Endothelial cell of umbilical vein (primary cell): ENCODE measurements at regions not wholly inside any gene's neighbourhood (a gene's known extent, or its start where the extent isn't known, plus 50 kb on each side); places are given as distances from the start of the nearest gene placed in this dataset.

Experiments used
- BruUV-seq: library from RNA; stranded (reverse); fragments of 400-500 nt; replicated peaks from 2 replicates; lab custom pipeline; 2021; lab: Mats Ljungman, UMichigan
- CTCF ChIA-PET: fragments of 300-600, 350-600 bp; sonication (Branson Sonifier 250); formaldehyde crosslinking; loops from one replicate; lab custom pipeline; 2021; ENCODE audit warnings: antibody characterized with exemption, inconsistent platforms; lab: Charles Lee
- POLR2A ChIA-PET: fragments of 300-600, 350-600 bp; sonication (Branson Sonifier 250); formaldehyde crosslinking; loops from one replicate; lab custom pipeline; 2021; ENCODE audit warnings: antibody characterized with exemption, inconsistent platforms; lab: Charles Lee
- DNase-seq: peaks from one replicate; pipeline ENCODE4 v3.0.0-alpha.2; 2011; ENCODE audit warnings: low read depth, low spot score
- FAIRE-seq: peaks from 2 replicates; lab custom pipeline; 2011; peaks lifted over from hg19 to GRCh38; lab: Jason Lieb, UNC
- H2AFZ ChIP-seq: 2 replicates; pipeline ENCODE4 v1.6.0; 2012; ENCODE audit warnings: low read depth, low read length, control low read depth, inconsistent platforms
- H3K27ac ChIP-seq: 2 replicates; pipeline ENCODE4 v1.5.1; 2011; ENCODE audit warnings: low read depth, mild to moderate bottlenecking, control low read depth, low read length, moderate library complexity; ENCODE audit not compliant: insufficient read depth
- H3K27me3 ChIP-seq, 2 experiments: 2 replicates each; pipeline versions ENCODE4 v1.6.0 to v1.6.1; 2011; ENCODE audit warnings: low read length in 2 of 2, mixed read lengths in 1 of 2; ENCODE audit not compliant: control insufficient read depth in 2 of 2, insufficient read depth in 2 of 2
- H3K36me3 ChIP-seq, 2 experiments: 2 replicates in 1 of 2; 3 replicates in 1 of 2; pipeline ENCODE4 v1.5.1; 2011; ENCODE audit warnings: low read length in 2 of 2, mild to moderate bottlenecking in 1 of 2, moderate library complexity in 1 of 2; ENCODE audit not compliant: control insufficient read depth in 2 of 2, insufficient read depth in 2 of 2; ENCODE audit errors: extremely low read depth in 1 of 2
- H3K4me1 ChIP-seq: 3 replicates; pipeline ENCODE4 v1.5.1; 2011; ENCODE audit warnings: mild to moderate bottlenecking, low read length; ENCODE audit not compliant: control insufficient read depth, insufficient read depth; ENCODE audit errors: extremely low read depth
- H3K4me2 ChIP-seq: 2 replicates; pipeline ENCODE4 v1.6.1; 2011; ENCODE audit warnings: low read length, control low read depth, mixed read lengths; ENCODE audit not compliant: insufficient read depth
- H3K4me3 ChIP-seq, 3 experiments: fragments of 200-600 bp in 1 of 3; sonication (generic), shearing (Covaris generic) in 1 of 3; replicated peaks in 1 of 3; 2 replicates each; pipeline ENCODE4 v1.5.1; 2011 to 2016; ENCODE audit warnings: control low read depth in 3 of 3, low read length in 3 of 3, mild to moderate bottlenecking in 2 of 3, inconsistent platforms in 1 of 3, low read depth in 1 of 3, moderate library complexity in 1 of 3; ENCODE audit not compliant: insufficient read depth in 1 of 3
- H3K79me2 ChIP-seq: 2 replicates; pipeline ENCODE4 v1.6.0; 2012; ENCODE audit warnings: low read length, inconsistent platforms; ENCODE audit not compliant: control insufficient read depth, insufficient read depth
- H3K9ac ChIP-seq: replicated peaks from 2 replicates; pipeline ENCODE3; 2011; ENCODE audit warnings: low read length, control low read depth; ENCODE audit not compliant: insufficient read depth; ENCODE audit errors: extremely low read depth
- H3K9me1 ChIP-seq: replicated peaks from 3 replicates; pipeline ENCODE4 v1.6.0; 2011; ENCODE audit warnings: mild to moderate bottlenecking, low read length; ENCODE audit not compliant: control insufficient read depth, insufficient read depth; ENCODE audit errors: extremely low read depth
- H3K9me3 ChIP-seq: replicated peaks from 2 replicates; pipeline ENCODE4 v1.5.1; 2012; ENCODE audit warnings: low read length, inconsistent platforms; ENCODE audit not compliant: control insufficient read depth, insufficient read depth
- H4K20me1 ChIP-seq: replicated peaks from 2 replicates; pipeline ENCODE3; 2011; ENCODE audit warnings: mild to moderate bottlenecking, low read length; ENCODE audit not compliant: control insufficient read depth, insufficient read depth; ENCODE audit errors: extremely low read depth
- CTCF ChIP-seq, 2 donors: IDR thresholded peaks; 1 replicate in 1 of 2; 2 replicates in 1 of 2; pipeline ENCODE4 v1.5.1; 2011; ENCODE audit warnings: low read length in 2 of 2, mild to moderate bottlenecking in 2 of 2, moderate library complexity in 2 of 2, control low read depth in 1 of 2, inconsistent platforms in 1 of 2, low read depth in 1 of 2; ENCODE audit not compliant: insufficient read depth in 1 of 2; ENCODE audit errors: extremely low read depth in 1 of 2
- EZH2 ChIP-seq: IDR thresholded peaks from 2 replicates; pipeline ENCODE4 v1.6.1; 2012; ENCODE audit warnings: borderline replicate concordance, low read depth, mild to moderate bottlenecking, moderate library complexity, low read length, inconsistent platforms; ENCODE audit not compliant: severe bottlenecking
- FOS ChIP-seq: IDR thresholded peaks from 2 replicates; pipeline ENCODE4 v1.6.1; 2011; ENCODE audit warnings: mild to moderate bottlenecking, low read length, moderate library complexity, borderline replicate concordance; ENCODE audit not compliant: insufficient read depth
- GATA2 ChIP-seq: IDR thresholded peaks from 2 replicates; pipeline ENCODE4 v1.7.0; 2011; ENCODE audit warnings: low read depth, mild to moderate bottlenecking, moderate library complexity, mixed read lengths, low read length; ENCODE audit not compliant: insufficient read length, insufficient read depth
- JUN ChIP-seq: IDR thresholded peaks from 2 replicates; pipeline ENCODE4 v1.6.1; 2011; ENCODE audit warnings: borderline replicate concordance, low read depth; ENCODE audit not compliant: insufficient read length, insufficient read depth
- MYC ChIP-seq: IDR thresholded peaks from one replicate; pipeline ENCODE4 v1.6.1; 2011; ENCODE audit warnings: mild to moderate bottlenecking, low read depth, low read length
- POLR2A ChIP-seq: IDR thresholded peaks from 2 replicates; pipeline ENCODE4 v1.6.1; 2012; ENCODE audit warnings: low read depth, mild to moderate bottlenecking, control low read depth, low read length
- POLR2AphosphoS5 ChIP-seq: IDR thresholded peaks from 2 replicates; pipeline ENCODE4 v1.6.1; 2012; ENCODE audit warnings: low read depth, mild to moderate bottlenecking, control low read depth, low read length, moderate library complexity; ENCODE audit not compliant: insufficient read depth
- dilution Hi-C: fragments of 300-500 bp; cut with MboI; formaldehyde crosslinking; loops from one replicate; pipeline ENCODE4 v1.15.0; 2019; ENCODE audit warnings: low sequenced_read_pairs; ENCODE audit not compliant: extremely low pct_ligation_motif_present
- intact Hi-C: fragments of 100-400 bp; cut with micrococcal nuclease; formaldehyde crosslinking; loops from one replicate; pipeline ENCODE4 v1.10.0; 2022
- TF ChIP-seq, protein P1 (sequence below): IDR thresholded peaks from 2 replicates; pipeline ENCODE4 v1.6.1; 2011; ENCODE audit not compliant: insufficient read depth, insufficient read length

DNA sequence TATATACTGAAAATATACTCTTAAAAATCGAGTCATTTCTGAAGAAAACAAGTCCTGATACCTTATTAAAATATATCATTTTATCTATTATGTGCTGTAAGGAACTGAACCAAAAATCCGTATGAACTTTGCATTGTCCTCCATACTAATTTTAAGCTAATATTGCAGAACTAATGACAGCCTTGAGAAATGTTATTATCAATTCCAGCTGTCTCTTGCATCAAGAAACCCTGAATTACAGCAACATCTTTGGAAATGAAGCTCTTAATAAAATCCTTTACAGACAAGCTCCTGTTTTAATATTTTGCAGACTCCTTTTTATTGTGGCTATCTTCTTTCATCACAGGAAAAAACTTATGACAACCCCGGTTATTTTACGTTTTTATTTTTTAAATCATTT is 1335.3 kb downstream of the EFNB2 start:
- no peak overlapping the region for H3K27ac ChIP-seq
- H3K4me3 ChIP-seq = no peak overlapping the region
- peaks cover 9% of the 10 kb centered on the region for H3K4me1 ChIP-seq
- no peak for DNase-seq
- dilution Hi-C loops = no loop called here
- intact Hi-C loops = loop anchor here (5.0 kb wide), 1 partner anchor 218 kb away; no protein-coding TSS in a partner anchor
- no peaks in the 10 kb centered on the region for H4K20me1 ChIP-seq
- FAIRE-seq = no peak
- ChIA-PET CTCF (interaction anchor here (3.3 kb wide), 1 partner anchor 427 kb away, joined by 74 read pairs; no protein-coding TSS in a partner anchor), POLR2A (no interaction called here)
- H3K4me2 ChIP-seq = no peak overlapping the region
- H3K79me2 ChIP-seq = no peaks in the 10 kb centered on the region
- H3K27me3 ChIP-seq = no peaks in the 10 kb centered on the region
- no peaks in the 10 kb centered on the region for H3K9me3 ChIP-seq
- H3K9ac ChIP-seq = no peak overlapping the region
- no peaks in the 10 kb centered on the region for H3K36me3 ChIP-seq
- no peaks in the 10 kb centered on the region for H3K9me1 ChIP-seq
- H2AFZ ChIP-seq = no peak overlapping the region
- TF ChIP-seq MYC (no peak), FOS (no peak), POLR2A (no peak), JUN (no peak), EZH2 (no peak), CTCF (IDR thresholded peaks at IDR 0.05; ENCODE audit: extremely low read depth in 1 of 2, insufficient read depth in 1 of 2, low read depth in 1 of 2, low read length in 2 of 2) (no peak), GATA2 (no peak), POLR2AphosphoS5 (no peak)
- TF ChIP-seq, protein P1, sequence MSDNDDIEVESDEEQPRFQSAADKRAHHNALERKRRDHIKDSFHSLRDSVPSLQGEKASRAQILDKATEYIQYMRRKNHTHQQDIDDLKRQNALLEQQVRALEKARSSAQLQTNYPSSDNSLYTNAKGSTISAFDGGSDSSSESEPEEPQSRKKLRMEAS = no peak
- no TSS peak for BruUV-seq
